ENCODE measurements at regions not wholly inside any gene's neighbourhood (a gene's known extent, or its start where the extent isn't known, plus 50 kb on each side); places are given as distances from the start of the nearest gene placed in this dataset.

DNA sequence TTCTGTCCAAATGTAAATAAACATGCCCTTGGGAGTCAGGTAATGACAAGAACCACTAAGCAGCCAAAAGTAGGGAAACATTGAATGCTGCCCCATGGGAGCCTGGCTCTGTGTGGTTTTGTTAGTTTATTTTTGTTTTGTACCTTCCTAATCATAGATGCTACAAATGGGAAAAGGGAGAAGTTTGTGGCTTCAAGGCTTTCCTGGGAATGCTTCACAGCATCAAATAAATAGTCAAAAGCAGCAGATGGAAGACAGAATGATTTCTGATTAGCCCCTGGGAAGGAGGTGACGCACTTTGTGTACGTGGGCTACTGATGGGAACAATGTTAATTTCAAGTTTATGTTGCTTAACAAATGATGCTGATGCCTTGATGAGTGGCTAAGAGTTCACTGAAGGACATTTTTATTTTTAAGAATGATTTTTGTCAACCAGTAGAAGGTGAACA, 532.7 kb downstream of the BCKDHB start:
- no TSS peak for BruUV-seq (replicated peaks)
- intact Hi-C loops (cut with micrococcal nuclease; ENCODE audit: unreplicated experiment) = no loop called here
- Histone ChIP-seq H3K27me3 (ENCODE audit: control insufficient read depth, insufficient read depth, low read length) (no peaks in the 10 kb centered on the region), H3K9me3 (ENCODE audit: control insufficient read depth, insufficient read depth, low read depth, low read length) (no peaks in the 10 kb centered on the region), H3K27ac (ENCODE audit: low read length) (no peak overlapping the region), H3K4me1 (ENCODE audit: control insufficient read depth, insufficient read depth, low read length) (no peaks in the 10 kb centered on the region; the same call in 1 of the 2 replicates), H3K36me3 (ENCODE audit: control insufficient read depth, insufficient read depth, low read length) (no peaks in the 10 kb centered on the region), H3K4me3 (ENCODE audit: low read depth in 2 of 2, low read length in 2 of 2) (no peak overlapping the region)
- peak; percentile 38; the same call in 1 of the 2 replicates for ATAC-seq
- TF ChIP-seq POLR2AphosphoS5 (IDR thresholded peaks at IDR 0.05; ENCODE audit: low read depth, low read length) = no peak
- TF ChIP-seq, protein P1, sequence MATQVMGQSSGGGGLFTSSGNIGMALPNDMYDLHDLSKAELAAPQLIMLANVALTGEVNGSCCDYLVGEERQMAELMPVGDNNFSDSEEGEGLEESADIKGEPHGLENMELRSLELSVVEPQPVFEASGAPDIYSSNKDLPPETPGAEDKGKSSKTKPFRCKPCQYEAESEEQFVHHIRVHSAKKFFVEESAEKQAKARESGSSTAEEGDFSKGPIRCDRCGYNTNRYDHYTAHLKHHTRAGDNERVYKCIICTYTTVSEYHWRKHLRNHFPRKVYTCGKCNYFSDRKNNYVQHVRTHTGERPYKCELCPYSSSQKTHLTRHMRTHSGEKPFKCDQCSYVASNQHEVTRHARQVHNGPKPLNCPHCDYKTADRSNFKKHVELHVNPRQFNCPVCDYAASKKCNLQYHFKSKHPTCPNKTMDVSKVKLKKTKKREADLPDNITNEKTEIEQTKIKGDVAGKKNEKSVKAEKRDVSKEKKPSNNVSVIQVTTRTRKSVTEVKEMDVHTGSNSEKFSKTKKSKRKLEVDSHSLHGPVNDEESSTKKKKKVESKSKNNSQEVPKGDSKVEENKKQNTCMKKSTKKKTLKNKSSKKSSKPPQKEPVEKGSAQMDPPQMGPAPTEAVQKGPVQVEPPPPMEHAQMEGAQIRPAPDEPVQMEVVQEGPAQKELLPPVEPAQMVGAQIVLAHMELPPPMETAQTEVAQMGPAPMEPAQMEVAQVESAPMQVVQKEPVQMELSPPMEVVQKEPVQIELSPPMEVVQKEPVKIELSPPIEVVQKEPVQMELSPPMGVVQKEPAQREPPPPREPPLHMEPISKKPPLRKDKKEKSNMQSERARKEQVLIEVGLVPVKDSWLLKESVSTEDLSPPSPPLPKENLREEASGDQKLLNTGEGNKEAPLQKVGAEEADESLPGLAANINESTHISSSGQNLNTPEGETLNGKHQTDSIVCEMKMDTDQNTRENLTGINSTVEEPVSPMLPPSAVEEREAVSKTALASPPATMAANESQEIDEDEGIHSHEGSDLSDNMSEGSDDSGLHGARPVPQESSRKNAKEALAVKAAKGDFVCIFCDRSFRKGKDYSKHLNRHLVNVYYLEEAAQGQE (IDR thresholded peaks at IDR 0.05; ENCODE audit: insufficient read depth in 1 of 2, low read depth in 2 of 2, low read length in 1 of 2) = no peak
- TF ChIP-seq TCF7L2 (IDR thresholded peaks at IDR 0.05; ENCODE audit: low read depth, low read length) = no peak
- TF ChIP-seq, protein P2, sequence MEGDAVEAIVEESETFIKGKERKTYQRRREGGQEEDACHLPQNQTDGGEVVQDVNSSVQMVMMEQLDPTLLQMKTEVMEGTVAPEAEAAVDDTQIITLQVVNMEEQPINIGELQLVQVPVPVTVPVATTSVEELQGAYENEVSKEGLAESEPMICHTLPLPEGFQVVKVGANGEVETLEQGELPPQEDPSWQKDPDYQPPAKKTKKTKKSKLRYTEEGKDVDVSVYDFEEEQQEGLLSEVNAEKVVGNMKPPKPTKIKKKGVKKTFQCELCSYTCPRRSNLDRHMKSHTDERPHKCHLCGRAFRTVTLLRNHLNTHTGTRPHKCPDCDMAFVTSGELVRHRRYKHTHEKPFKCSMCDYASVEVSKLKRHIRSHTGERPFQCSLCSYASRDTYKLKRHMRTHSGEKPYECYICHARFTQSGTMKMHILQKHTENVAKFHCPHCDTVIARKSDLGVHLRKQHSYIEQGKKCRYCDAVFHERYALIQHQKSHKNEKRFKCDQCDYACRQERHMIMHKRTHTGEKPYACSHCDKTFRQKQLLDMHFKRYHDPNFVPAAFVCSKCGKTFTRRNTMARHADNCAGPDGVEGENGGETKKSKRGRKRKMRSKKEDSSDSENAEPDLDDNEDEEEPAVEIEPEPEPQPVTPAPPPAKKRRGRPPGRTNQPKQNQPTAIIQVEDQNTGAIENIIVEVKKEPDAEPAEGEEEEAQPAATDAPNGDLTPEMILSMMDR (IDR thresholded peaks at IDR 0.05) = no peak
- TF ChIP-seq SIN3A (IDR thresholded peaks at IDR 0.05; ENCODE audit: borderline replicate concordance, insufficient read depth, low read depth, low read length) = no peak
- CTCF ChIA-PET = no interaction called here
- POLR2A ChIA-PET = no interaction called here
- in situ Hi-C loops (cut with HindIII; ENCODE audit: low pct_unique_long_range_greater_than_20kb, low sequenced_read_pairs) = no loop called here
- DNase-seq (ENCODE audit: low read depth, low spot score) = no peak

DNA sequence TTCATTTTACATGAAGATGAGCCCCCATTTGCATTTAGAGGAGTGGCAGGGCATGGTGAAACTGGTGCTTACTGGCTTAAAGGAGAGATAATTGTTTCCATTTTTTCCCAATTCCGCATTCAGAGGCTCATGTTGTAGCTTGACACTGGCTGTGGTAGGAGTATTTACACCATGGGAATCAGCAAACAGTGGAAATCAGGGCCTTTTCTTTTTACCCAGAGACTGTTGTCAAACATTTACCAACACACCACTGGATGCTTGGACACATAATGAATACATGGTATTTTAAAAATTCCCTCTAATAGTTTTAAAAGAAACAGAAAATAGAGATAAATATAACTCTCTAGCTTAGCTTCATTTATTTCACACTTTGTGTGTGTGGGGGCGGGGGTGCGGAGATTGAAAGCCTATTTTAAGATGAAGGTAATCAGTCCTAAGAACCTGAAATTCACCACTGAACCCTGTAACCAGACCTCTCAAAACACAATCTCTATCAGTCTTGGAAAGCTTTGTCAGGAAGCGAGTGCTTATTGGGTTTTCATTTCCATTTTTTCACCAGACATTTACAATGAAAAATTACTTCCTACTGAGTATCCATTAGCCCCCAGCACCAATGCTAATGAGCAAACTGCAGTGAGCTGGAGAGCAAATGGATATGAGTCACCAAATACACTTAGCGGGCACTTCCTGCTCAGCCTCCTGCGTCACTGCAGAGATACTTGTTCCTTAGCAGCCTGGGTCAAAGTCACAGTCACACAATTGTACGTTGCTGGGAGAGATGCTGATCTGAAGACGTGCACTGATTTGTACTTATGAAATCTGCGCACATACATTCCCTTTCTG, 532.0 kb downstream of the BCKDHB start:
- DNase-seq (ENCODE audit: low read depth, low spot score) (peak; percentile 74), ATAC-seq (peak; percentile 95)
- in situ Hi-C loops (cut with HindIII; ENCODE audit: low pct_unique_long_range_greater_than_20kb, low sequenced_read_pairs) = no loop called here
- Histone ChIP-seq H3K27me3 (ENCODE audit: control insufficient read depth, insufficient read depth, low read length) (no peaks in the 10 kb centered on the region), H3K4me3 (ENCODE audit: low read depth in 2 of 2, low read length in 2 of 2) (no peak overlapping the region), H3K27ac (ENCODE audit: low read length) (no peak overlapping the region), H3K4me1 (ENCODE audit: control insufficient read depth, insufficient read depth, low read length) (no peaks in the 10 kb centered on the region; the same call in 1 of the 2 replicates), H3K36me3 (ENCODE audit: control insufficient read depth, insufficient read depth, low read length) (no peaks in the 10 kb centered on the region), H3K9me3 (ENCODE audit: control insufficient read depth, insufficient read depth, low read depth, low read length) (no peaks in the 10 kb centered on the region)
- no TSS peak for BruUV-seq (replicated peaks)
- intact Hi-C loops (cut with micrococcal nuclease; ENCODE audit: unreplicated experiment) = no loop called here
- TF ChIP-seq TCF7L2 (IDR thresholded peaks at IDR 0.05; ENCODE audit: low read depth, low read length) (no peak), SIN3A (IDR thresholded peaks at IDR 0.05; ENCODE audit: borderline replicate concordance, insufficient read depth, low read depth, low read length) (no peak), POLR2AphosphoS5 (IDR thresholded peaks at IDR 0.05; ENCODE audit: low read depth, low read length) (no peak)
- TF ChIP-seq, protein P1 (IDR thresholded peaks at IDR 0.05; ENCODE audit: insufficient read depth in 1 of 2, low read depth in 2 of 2, low read length in 1 of 2) = no peak
- TF ChIP-seq, protein P2 (IDR thresholded peaks at IDR 0.05) = no peak
- ChIA-PET CTCF (no interaction called here), POLR2A (no interaction called here)
